Neural progenitor cell (in vitro differentiated cells): ENCODE measurements at regions not wholly inside any gene's neighbourhood (a gene's known extent, or its start where the extent isn't known, plus 50 kb on each side); places are given as distances from the start of the nearest gene placed in this dataset.

Experiments used
- EZH2phosphoT487 ChIP-seq: fragments of 200-600 bp; sonication (generic); IDR thresholded peaks from 2 replicates; pipeline ENCODE4 v1.6.1; 2017; ENCODE audit warnings: antibody characterized with exemption
- TF ChIP-seq, protein P1 (sequence below): fragments of 200-600 bp; sonication (generic); IDR thresholded peaks from 2 replicates; pipeline ENCODE4 v1.5.1; 2017; ENCODE audit warnings: antibody characterized with exemption, mild to moderate bottlenecking

DNA sequence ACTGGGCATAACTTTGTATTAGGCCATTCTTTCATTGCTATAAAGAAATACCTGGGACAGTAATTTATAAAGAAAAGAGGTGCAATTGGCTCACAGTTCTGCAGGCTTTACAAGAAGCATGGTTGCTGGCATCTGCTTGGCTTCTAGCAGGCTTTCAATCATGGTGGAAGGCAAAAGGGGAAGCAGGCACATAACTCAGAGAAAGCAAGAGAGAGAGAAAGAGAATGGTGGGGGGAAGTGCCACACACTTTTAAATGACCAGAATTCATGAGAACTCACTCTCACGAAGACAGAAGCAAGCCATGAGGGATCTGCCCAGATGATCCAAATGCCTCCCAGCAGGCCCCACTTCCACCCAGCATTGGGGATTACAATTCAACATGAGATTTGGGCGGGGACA lies 179.7 kb downstream of the SPRY2 start:
- TF ChIP-seq, protein P1, sequence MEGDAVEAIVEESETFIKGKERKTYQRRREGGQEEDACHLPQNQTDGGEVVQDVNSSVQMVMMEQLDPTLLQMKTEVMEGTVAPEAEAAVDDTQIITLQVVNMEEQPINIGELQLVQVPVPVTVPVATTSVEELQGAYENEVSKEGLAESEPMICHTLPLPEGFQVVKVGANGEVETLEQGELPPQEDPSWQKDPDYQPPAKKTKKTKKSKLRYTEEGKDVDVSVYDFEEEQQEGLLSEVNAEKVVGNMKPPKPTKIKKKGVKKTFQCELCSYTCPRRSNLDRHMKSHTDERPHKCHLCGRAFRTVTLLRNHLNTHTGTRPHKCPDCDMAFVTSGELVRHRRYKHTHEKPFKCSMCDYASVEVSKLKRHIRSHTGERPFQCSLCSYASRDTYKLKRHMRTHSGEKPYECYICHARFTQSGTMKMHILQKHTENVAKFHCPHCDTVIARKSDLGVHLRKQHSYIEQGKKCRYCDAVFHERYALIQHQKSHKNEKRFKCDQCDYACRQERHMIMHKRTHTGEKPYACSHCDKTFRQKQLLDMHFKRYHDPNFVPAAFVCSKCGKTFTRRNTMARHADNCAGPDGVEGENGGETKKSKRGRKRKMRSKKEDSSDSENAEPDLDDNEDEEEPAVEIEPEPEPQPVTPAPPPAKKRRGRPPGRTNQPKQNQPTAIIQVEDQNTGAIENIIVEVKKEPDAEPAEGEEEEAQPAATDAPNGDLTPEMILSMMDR: no peak
- no peak for TF ChIP-seq EZH2phosphoT487
